ENCODE measurements at regions not wholly inside any gene's neighbourhood (a gene's known extent, or its start where the extent isn't known, plus 50 kb on each side); places are given as distances from the start of the nearest gene placed in this dataset.

GRCh38 chr13:100828226-100828625 is 153.6 kb upstream of the TMTC4 start:
- TF ChIP-seq ZFX (IDR thresholded peaks at IDR 0.05) (no peak), CTCF (conservative IDR thresholded peaks at IDR 0.05) (peak; percentile 35)
- H3K27ac ChIP-seq = no peak overlapping the region

DNA sequence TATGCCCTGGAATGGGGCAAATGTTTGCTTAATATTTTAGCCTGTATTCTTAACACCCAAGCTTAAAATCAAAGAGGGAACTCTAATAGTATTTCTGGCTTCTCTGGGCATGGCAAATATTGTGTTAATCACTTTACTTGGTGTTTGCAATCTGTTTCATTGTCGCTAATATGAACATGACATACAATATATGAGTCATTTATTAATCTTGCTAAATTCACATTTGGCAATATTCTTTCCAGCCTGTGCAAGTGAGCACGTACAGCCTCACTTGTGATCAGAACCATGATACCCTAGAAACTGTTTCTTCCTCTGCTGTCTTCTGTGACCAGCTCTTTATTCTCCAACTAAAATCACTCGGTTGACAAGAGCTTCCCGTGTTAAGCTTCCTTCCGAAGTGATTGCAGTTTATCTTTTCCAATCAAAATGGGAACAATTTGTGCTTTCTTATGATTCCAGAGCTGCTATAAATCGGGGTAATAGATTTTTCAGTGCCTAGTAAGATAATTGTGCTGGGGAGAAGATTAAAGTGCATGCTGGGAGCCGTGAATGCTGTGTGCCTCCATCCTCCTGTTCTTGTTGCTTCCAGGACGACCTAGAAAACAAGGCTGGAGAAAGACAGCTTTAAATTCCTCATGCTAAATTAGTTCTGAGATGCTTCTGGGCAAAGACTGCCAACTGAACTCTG is 153.0 kb upstream of the TMTC4 start:
- no peak overlapping the region for H3K27ac ChIP-seq
- TF ChIP-seq CTCF (conservative IDR thresholded peaks at IDR 0.05) (no peak), ZFX (IDR thresholded peaks at IDR 0.05) (no peak)

DNA sequence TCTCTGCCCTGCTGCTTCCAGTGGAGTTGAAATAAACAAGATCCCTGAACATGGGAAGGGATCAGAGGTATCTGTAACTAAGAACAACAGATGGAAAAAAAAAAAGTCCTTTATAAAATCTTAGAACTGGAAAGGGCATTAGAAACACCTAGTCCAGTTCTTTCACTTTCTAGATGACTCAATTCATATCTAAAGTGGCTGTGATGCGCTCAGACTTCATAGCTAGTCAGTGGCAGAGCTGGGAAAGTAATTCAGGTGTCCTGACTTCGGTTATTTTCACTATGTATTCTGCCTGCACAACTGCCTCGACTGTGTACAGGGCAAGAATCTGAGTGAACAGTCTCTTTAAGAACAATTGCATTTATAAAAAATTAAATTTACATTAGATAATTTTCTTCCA is 151.8 kb upstream of the TMTC4 start:
- H3K27ac ChIP-seq = no peak overlapping the region
- TF ChIP-seq CTCF (conservative IDR thresholded peaks at IDR 0.05) (no peak), ZFX (IDR thresholded peaks at IDR 0.05) (no peak)

DNA sequence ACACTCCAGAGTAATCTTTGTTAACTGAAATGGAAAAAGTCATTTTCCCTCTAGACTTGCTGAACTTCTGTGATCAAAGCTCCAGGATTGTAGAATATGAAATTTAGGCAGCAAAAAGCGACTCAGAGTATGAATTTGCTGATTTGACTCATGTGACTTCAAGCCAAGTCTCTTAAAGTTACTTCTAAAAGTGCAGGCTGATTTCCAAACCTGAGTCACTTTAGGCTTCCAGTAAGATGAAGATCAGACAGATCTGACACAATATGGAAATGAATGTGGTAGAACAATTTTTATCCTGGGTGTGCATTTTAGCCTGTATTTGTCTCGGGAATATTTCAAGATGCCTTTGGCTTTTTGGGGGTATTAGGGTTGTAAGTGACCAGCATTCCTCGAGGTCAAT is 151.0 kb upstream of the TMTC4 start:
- TF ChIP-seq ZFX (IDR thresholded peaks at IDR 0.05) (no peak), CTCF (conservative IDR thresholded peaks at IDR 0.05) (no peak)

GRCh38 chr13:100824366-100824765 is 149.8 kb upstream of the TMTC4 start:
- H3K27ac ChIP-seq = no peak overlapping the region
- TF ChIP-seq CTCF (conservative IDR thresholded peaks at IDR 0.05) = no peak
- TF ChIP-seq ZFX (IDR thresholded peaks at IDR 0.05) = no peak

More for the DNA sequence above, 151.0 kb upstream of the TMTC4 start:
- H3K27ac ChIP-seq = no peak overlapping the region

GRCh38 chr13:100823448-100823847 is 148.9 kb upstream of the TMTC4 start:
- TF ChIP-seq ZFX (IDR thresholded peaks at IDR 0.05) (no peak), CTCF (conservative IDR thresholded peaks at IDR 0.05) (no peak)

GRCh38 chr13:100822871-100823443 is 148.4 kb upstream of the TMTC4 start:
- no peak for TF ChIP-seq ZFX (IDR thresholded peaks at IDR 0.05)
- TF ChIP-seq CTCF (conservative IDR thresholded peaks at IDR 0.05) = no peak
- no peak overlapping the region for H3K27ac ChIP-seq

More at GRCh38 chr13:100823448-100823847, 148.9 kb upstream of the TMTC4 start:
- H3K27ac ChIP-seq = no peak overlapping the region
